ENCODE measurements at regions not wholly inside any gene's neighbourhood (a gene's known extent, or its start where the extent isn't known, plus 50 kb on each side); places are given as distances from the start of the nearest gene placed in this dataset.

GRCh38 chr13:99055281-99055680 is 77.4 kb upstream of the DOCK9 start:
- ChIA-PET CTCF (ENCODE audit: low intra/inter-chr PET ratio, low total read pairs) (no interaction called here), POLR2A (no interaction called here)
- no peaks in the 10 kb centered on the region for H3K79me2 ChIP-seq (ENCODE audit: insufficient read depth, low read length)
- no peak overlapping the region for H3K4me3 ChIP-seq (replicated peaks in 1 of 3; ENCODE audit: insufficient read depth in 1 of 3, low read depth in 2 of 3, low read length in 3 of 3)
- H3K9ac ChIP-seq (ENCODE audit: insufficient read depth, low read depth, low read length): no peak overlapping the region
- FAIRE-seq (no peak), ATAC-seq (no peak), DNase-seq (ENCODE audit: low spot score) (no peak)
- H3K9me3 ChIP-seq (ENCODE audit: low read length): no peaks in the 10 kb centered on the region
- intact Hi-C loops (cut with micrococcal nuclease; ENCODE audit: unreplicated experiment) (no loop called here), in situ Hi-C loops (cut with HindIII; ENCODE audit: extremely low pct_ligation_motif_present, low pct_unique_long_range_greater_than_20kb) (no loop called here)
- no peaks in the 10 kb centered on the region for H3K36me3 ChIP-seq (replicated peaks in 1 of 2; ENCODE audit: control insufficient read depth in 1 of 2, insufficient read depth in 2 of 2, low read length in 2 of 2)
- no peaks in the 10 kb centered on the region for H3K4me1 ChIP-seq (ENCODE audit: insufficient read depth, low read length)
- H3K4me2 ChIP-seq (ENCODE audit: low read depth, low read length): no peak overlapping the region
- TF ChIP-seq POGZ (CRISPR knock-in tag; IDR thresholded peaks at IDR 0.05) (no peak), POLR2G (IDR thresholded peaks at IDR 0.05; ENCODE audit: low read depth, low read length) (no peak)
- TF ChIP-seq, protein P1, sequence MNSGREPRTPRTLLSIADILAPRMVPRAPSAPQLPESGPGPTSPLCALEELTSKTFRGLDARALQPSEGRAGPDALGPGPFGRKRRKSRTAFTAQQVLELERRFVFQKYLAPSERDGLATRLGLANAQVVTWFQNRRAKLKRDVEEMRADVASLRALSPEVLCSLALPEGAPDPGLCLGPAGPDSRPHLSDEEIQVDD (CRISPR knock-in tag; IDR thresholded peaks at IDR 0.05; ENCODE audit: borderline replicate concordance): no peak
- no peaks in the 10 kb centered on the region; a peak in 1 of 5 replicates for H3K27me3 ChIP-seq (ENCODE audit: control insufficient read depth in 1 of 2, insufficient read depth in 2 of 2, low read length in 2 of 2)
- BruUV-seq (replicated peaks): no TSS peak
- 83% methylated on average over 10 of the region's 10 CpGs for WGBS (ENCODE audit: low lambda C conversion rate)
- H3K27ac ChIP-seq (ENCODE audit: extremely low read length, insufficient read depth, low read length): no peak overlapping the region
- no peak overlapping the region for H2AFZ ChIP-seq (ENCODE audit: low read length)
- no peaks in the 10 kb centered on the region for H4K20me1 ChIP-seq (ENCODE audit: insufficient read depth, low read length)

GRCh38 chr13:99055735-99056134 is 77.9 kb upstream of the DOCK9 start:
- Histone ChIP-seq H3K27me3 (ENCODE audit: control insufficient read depth in 1 of 2, insufficient read depth in 2 of 2, low read length in 2 of 2) (no peaks in the 10 kb centered on the region; a peak in 1 of 5 replicates), H3K9me3 (ENCODE audit: low read length) (no peaks in the 10 kb centered on the region), H3K9ac (ENCODE audit: insufficient read depth, low read depth, low read length) (no peak overlapping the region), H3K36me3 (replicated peaks in 1 of 2; ENCODE audit: control insufficient read depth in 1 of 2, insufficient read depth in 2 of 2, low read length in 2 of 2) (no peaks in the 10 kb centered on the region), H4K20me1 (ENCODE audit: insufficient read depth, low read length) (no peaks in the 10 kb centered on the region), H3K4me2 (ENCODE audit: low read depth, low read length) (no peak overlapping the region), H3K4me1 (ENCODE audit: insufficient read depth, low read length) (no peaks in the 10 kb centered on the region), H3K27ac (ENCODE audit: extremely low read length, insufficient read depth, low read length) (no peak overlapping the region), H3K79me2 (ENCODE audit: insufficient read depth, low read length) (no peaks in the 10 kb centered on the region), H3K4me3 (replicated peaks in 1 of 3; ENCODE audit: insufficient read depth in 1 of 3, low read depth in 2 of 3, low read length in 3 of 3) (no peak overlapping the region), H2AFZ (ENCODE audit: low read length) (no peak overlapping the region)
- no peak for DNase-seq (ENCODE audit: low spot score)
- BruUV-seq (replicated peaks): no TSS peak
- intact Hi-C loops (cut with micrococcal nuclease; ENCODE audit: unreplicated experiment) (no loop called here), in situ Hi-C loops (cut with HindIII; ENCODE audit: extremely low pct_ligation_motif_present, low pct_unique_long_range_greater_than_20kb) (no loop called here)
- WGBS (ENCODE audit: low lambda C conversion rate): 11% methylated on average over 1 of the region's 1 CpG
- no peak for ATAC-seq
- CTCF ChIA-PET (ENCODE audit: low intra/inter-chr PET ratio, low total read pairs): no interaction called here
- POLR2A ChIA-PET: no interaction called here
- FAIRE-seq: no peak
- TF ChIP-seq E2F5 (CRISPR knock-in tag; conservative IDR thresholded peaks at IDR 0.05) (no peak), RFXANK (CRISPR knock-in tag; IDR thresholded peaks at IDR 0.05) (no peak), NR2F6 (IDR thresholded peaks at IDR 0.05) (no peak), NR2F6 (CRISPR knock-in tag; IDR thresholded peaks at IDR 0.05) (no peak), HNRNPUL1 (IDR thresholded peaks at IDR 0.05; ENCODE audit: low read depth, low read length) (no peak), ZSCAN22 (CRISPR knock-in tag; IDR thresholded peaks at IDR 0.05) (no peak), NFATC3 (CRISPR knock-in tag; IDR thresholded peaks at IDR 0.05) (no peak), GATA4 (IDR thresholded peaks at IDR 0.05; ENCODE audit: borderline replicate concordance, low read depth) (no peak), EZH2 (conservative IDR thresholded peaks at IDR 0.05; ENCODE audit: low read depth, low read length) (no peak), TOPORS (CRISPR knock-in tag; IDR thresholded peaks at IDR 0.05) (no peak), TRIM24 (CRISPR knock-in tag; IDR thresholded peaks at IDR 0.05) (no peak)
- TF ChIP-seq, protein P2, sequence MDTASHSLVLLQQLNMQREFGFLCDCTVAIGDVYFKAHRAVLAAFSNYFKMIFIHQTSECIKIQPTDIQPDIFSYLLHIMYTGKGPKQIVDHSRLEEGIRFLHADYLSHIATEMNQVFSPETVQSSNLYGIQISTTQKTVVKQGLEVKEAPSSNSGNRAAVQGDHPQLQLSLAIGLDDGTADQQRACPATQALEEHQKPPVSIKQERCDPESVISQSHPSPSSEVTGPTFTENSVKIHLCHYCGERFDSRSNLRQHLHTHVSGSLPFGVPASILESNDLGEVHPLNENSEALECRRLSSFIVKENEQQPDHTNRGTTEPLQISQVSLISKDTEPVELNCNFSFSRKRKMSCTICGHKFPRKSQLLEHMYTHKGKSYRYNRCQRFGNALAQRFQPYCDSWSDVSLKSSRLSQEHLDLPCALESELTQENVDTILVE (CRISPR knock-in tag; IDR thresholded peaks at IDR 0.05): no peak
- TF ChIP-seq, protein P3, sequence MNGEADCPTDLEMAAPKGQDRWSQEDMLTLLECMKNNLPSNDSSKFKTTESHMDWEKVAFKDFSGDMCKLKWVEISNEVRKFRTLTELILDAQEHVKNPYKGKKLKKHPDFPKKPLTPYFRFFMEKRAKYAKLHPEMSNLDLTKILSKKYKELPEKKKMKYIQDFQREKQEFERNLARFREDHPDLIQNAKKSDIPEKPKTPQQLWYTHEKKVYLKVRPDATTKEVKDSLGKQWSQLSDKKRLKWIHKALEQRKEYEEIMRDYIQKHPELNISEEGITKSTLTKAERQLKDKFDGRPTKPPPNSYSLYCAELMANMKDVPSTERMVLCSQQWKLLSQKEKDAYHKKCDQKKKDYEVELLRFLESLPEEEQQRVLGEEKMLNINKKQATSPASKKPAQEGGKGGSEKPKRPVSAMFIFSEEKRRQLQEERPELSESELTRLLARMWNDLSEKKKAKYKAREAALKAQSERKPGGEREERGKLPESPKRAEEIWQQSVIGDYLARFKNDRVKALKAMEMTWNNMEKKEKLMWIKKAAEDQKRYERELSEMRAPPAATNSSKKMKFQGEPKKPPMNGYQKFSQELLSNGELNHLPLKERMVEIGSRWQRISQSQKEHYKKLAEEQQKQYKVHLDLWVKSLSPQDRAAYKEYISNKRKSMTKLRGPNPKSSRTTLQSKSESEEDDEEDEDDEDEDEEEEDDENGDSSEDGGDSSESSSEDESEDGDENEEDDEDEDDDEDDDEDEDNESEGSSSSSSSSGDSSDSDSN (CRISPR knock-in tag; IDR thresholded peaks at IDR 0.05): no peak

Measured in HepG2 (cell line).